Forelimb muscle (tissue), 1 donor: ENCODE measurements at regions not wholly inside any gene's neighbourhood (a gene's known extent, or its start where the extent isn't known, plus 50 kb on each side); places are given as distances from the start of the nearest gene placed in this dataset.
"Not testable (repeated sequence)": the region's sequence is repeated elsewhere in the genome, so short reads cannot be mapped to it uniquely, and the experiment has no call there.

Experiments used
- DNase-seq: peaks from one replicate; pipeline ENCODE4 v3.0.0-alpha.2; 2013; ENCODE audit warnings: low read depth

- DNase-seq, result no peak
Observed at GRCh38 chr14:29370024-29370423, 557.6 kb downstream of the PRKD1 start.

GRCh38 chr14:29376237-29376636 lies 551.4 kb downstream of the PRKD1 start:
- no peak for DNase-seq

- no peak for DNase-seq
Observed at GRCh38 chr14:29380826-29381225, 546.8 kb downstream of the PRKD1 start.

DNA sequence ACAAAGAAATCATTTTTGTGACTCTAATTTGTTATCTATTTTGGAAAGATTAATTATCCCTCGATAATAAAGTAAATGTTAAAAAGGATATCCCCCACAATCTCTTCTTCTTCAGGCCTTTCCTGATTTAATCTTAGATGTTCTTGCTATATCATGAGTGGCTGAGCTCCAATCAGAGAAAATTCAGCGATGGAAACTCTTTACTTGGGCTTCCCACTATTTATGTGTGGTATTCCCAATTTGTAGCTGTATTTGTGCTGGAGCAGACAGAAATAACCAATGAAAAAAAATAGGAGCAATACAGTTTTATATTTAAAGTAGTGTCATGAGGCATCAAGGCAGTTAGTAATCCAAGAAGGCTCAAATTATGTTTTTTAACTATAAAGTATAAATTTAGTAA lies 539.1 kb downstream of the PRKD1 start:
- DNase-seq, result no peak

GRCh38 chr14:29390081-29390832 lies 537.4 kb downstream of the PRKD1 start:
- no peak for DNase-seq

DNA sequence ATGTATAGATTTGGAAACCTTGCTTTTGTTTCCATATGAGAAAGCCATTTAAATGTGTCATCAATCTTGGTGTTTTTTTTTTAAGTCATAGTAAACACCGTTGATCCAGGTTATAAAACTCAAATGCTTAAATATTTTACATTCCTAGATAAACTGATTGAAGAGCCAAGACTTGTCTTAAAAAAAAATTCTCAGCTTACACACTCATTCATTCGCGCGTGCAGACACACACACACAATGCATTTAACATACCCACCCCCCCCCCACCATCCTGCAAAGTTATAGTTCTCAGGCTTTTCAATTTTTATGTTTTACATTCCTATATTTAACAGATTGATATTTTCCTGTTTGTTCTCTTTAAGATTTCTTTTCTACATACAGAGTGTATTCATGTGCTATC lies 536.4 kb downstream of the PRKD1 start:
- DNase-seq, result no peak

- no peak for DNase-seq
Observed at GRCh38 chr14:29391801-29392200, 535.8 kb downstream of the PRKD1 start.

- no peak for DNase-seq
Observed at GRCh38 chr14:29392287-29392686, 535.4 kb downstream of the PRKD1 start.

GRCh38 chr14:29403091-29403490 lies 524.6 kb downstream of the PRKD1 start:
- DNase-seq, result no peak

DNA sequence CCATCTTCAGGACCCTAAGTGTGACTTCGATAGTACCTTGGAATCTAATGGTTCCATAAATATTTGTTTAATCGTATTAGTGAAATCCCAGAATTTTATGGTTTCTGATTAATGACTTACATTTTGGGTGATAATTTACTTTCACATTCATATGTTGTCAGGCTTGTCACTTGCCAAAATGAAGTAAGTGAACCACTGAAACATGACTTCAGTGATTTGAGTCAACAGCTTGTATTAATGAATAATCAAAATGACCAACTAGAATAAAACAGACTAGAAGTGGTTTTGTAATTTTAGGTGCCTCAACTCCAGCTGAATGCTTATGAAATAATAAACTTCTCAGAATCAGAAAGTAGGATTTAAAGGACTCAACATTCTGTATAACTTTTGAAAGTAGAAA lies 517.1 kb downstream of the PRKD1 start:
- no peak for DNase-seq

DNA sequence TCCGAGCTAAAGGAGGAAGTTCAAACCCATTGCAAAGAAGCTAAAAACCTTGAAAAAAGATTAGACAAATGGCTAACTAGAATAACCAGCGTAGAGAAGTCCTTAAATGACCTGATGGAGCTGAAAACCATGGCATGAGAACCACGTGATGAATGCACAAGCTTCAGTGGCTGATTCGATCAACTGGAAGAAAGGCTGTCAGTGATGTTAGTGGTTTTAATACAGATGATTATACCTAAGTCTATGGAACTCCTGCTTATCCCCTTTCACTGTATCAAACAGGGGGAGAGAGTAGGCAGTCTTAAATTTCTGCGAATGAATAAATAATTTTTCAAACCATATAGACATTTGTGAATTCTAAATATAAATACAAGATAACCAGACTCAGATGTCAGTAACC lies 512.7 kb downstream of the PRKD1 start:
- DNase-seq, result not testable (repeated sequence)

GRCh38 chr14:29419736-29420135 lies 507.9 kb downstream of the PRKD1 start:
- DNase-seq, result no peak

- DNase-seq, result no peak
Observed at GRCh38 chr14:29421156-29421728, 506.4 kb downstream of the PRKD1 start.

DNA sequence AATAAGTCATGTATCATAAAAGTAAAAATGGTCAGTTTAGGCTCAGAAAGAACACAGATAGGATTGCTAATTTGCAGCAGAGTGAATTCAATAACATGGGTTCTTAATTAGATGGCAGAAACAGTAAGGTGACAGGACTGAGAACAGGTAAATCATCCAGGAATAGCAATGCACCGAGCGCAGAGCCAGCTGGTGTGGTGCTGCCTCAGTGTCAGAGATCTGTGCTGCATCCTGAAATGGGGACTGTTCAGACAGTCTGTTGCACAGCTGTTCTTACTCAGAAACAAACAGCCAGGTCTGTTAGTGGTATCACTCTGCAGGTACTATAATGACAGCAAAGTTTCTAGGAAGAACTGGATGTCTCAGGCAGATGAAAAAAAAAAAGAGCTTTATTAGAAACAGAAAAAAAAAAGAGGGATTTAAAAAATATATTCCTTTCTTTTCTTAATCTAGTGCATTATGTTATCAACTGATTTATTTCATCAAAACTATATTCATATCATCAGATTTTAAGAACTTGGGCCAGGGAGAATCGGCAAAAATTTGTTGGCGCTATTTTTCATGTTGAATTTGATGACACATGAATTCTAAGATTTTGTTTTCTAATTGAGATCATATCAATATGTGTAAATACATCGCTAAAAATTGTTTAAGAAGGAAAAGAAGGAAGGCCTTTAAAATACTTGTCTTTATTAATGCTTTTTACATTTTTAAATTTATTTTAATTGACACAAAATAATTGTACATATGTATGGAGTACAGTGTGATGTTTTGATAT lies 501.8 kb downstream of the PRKD1 start:
- DNase-seq, result no peak

DNA sequence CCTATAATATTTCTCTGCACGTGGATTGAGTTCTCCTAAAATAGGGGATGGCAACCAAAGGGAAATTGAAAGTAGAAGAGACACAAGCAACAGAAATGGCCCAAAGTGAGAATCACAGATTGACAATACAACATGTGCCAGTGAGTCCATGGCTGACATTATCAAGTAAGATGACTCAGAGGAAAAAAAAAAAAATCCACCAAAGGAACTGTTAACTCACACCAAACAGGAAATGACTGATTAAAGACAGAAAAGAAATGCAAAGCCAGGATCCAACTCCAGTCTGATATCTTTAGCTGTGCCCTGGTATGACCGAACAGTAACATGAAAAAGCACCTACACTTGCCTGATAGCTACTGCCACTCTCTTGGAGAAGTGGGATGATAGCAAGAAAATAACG lies 485.0 kb downstream of the PRKD1 start:
- no peak for DNase-seq

DNA sequence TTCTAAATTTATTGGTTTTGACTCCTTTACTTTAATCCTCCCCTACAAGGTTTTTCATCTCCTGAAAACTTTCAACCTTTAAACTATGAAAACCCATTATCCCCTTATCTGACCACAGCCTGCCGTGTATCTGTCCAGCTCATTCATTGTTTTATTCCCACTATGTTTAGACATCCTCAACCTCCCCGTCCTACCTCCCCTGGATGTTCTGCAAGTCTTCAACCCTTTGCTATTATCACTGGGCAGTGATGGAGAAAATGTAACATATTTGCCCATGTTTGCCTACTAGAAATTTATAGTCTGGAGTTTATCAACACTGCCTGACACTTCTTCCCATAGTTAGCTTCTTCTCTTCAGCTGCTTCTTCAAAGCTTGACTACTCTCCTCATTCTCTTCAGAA lies 483.4 kb downstream of the PRKD1 start:
- no peak for DNase-seq

DNA sequence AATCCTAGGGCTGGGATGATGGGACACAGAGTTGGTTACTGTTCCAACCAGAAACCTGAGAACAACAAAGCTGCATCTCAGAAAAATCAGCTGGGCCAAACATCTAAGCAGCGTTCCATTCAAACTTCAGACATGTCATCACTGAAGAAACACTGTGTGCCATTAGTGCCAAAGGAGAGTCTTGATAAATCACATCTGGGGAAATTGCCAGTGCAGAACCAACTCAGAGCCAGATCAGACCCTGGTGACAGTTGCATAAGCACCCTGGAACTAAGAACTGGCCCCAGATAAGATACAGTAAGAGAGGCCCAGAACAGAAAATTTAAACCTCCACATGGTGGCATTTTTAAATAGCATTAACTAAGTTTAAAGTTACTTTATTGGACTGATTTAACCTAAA lies 482.8 kb downstream of the PRKD1 start:
- DNase-seq, result no peak

DNA sequence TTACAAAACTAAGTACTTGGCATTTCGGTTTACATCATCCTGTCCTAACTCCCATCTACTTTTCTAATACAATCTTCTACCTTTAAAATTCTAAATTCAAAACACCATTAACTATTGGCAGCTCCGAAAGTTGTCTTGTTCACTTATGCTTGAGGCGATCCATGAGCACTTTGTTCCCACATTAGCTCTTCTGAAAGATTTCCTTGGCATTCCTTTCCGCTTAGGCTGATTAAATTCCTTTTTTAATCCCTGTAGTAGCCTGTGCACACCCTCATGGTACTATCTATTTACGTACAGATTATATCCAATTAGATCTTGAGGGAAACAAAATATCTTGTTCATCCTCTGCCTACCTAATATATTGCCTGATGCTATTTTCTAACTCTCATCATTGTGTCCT lies 480.7 kb downstream of the PRKD1 start:
- no peak for DNase-seq

GRCh38 chr14:29451941-29452340 lies 475.7 kb downstream of the PRKD1 start:
- DNase-seq, result no peak

DNA sequence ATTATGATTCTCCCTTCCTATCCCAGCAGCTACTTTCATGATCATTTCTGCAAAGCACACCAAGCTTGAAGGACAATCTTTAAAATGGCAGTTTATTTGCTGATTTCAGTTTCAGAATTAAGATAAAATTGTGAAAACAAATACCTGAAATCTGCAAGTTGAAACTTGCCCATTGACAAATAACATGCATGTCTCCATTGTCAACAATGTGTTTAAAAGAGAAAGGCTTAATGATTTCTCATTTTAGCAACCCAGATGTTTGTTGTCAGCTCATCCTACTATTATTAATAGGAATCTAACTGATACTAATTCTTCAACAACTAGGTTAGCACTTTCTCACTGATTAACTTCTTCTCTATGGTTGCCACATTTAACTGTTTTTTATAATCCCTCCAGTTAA lies 474.6 kb downstream of the PRKD1 start:
- DNase-seq, result no peak

GRCh38 chr14:29454026-29454693 lies 473.5 kb downstream of the PRKD1 start:
- DNase-seq, result no peak

DNA sequence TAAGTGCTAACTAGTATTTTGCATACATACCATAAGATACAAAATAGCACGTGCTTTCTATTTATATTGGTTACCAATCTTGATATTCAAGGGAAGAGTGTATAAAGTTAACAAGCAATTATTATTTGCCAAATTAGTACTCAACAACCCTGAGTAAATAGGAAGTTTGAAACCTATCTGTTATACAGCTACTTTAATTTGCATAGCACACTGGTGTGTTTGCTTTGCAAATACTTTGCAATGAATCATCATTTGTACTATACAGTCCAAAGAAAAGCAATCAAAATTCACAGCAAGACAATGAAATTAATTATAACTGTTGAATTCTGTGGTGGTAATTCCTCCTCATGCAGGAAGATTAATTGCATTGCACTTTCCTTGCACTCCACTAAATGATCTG lies 469.1 kb downstream of the PRKD1 start:
- DNase-seq, result no peak
